ENCODE measurements at regions not wholly inside any gene's neighbourhood (a gene's known extent, or its start where the extent isn't known, plus 50 kb on each side); places are given as distances from the start of the nearest gene placed in this dataset.
"Not testable (repeated sequence)": the region's sequence is repeated elsewhere in the genome, so short reads cannot be mapped to it uniquely, and the experiment has no call there.

DNA sequence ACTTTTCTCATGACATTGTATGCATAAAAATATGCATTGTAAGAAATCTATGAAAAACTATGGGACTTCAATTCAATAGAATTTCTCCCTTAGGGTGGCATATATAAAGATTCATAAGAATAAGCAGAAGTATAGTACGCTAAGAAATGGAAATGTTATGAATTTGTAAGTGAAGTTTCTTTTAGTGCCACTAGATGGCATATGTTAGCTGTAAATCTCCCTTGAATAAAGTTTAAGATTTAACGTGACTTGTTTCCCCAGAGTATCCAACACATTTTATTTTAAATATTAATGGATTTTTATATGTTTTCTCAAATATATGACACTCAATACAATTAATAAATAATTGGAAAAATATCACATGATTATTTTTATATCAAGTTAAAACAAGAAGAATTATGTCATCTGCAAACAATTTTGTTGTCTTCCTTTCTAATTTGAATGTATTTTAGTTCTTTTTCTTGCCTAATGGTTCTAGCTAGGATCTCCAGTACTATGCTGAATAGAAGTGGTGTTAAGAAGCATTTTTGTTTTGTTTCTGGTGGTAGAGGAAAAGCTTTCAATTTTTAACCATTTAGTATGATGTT lies 287.2 kb downstream of the HGF start:
- FAIRE-seq, result no peak
- no peak for DNase-seq (ENCODE audit: low spot score)

DNA sequence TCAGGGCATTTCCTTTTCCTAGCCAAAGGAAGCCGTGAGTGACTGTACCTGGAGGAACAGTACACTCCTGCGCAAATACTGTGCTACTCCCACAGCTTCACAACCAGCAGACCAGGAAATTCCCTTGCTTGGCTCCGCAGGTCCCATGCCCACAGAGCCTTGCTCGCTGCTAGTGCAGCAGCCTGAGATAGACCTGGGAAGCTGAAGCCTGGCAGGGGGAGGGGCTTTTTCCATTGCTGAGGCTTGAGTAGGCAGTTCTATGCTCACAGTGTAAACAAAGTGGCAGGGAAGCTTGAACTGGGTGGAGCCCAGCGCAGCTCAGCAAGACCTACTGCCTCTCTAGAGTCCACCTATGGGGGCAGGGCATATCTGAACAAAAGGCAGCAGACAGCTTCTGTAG lies 291.2 kb downstream of the HGF start:
- no peak for DNase-seq (ENCODE audit: low spot score)
- FAIRE-seq, result no peak

DNA sequence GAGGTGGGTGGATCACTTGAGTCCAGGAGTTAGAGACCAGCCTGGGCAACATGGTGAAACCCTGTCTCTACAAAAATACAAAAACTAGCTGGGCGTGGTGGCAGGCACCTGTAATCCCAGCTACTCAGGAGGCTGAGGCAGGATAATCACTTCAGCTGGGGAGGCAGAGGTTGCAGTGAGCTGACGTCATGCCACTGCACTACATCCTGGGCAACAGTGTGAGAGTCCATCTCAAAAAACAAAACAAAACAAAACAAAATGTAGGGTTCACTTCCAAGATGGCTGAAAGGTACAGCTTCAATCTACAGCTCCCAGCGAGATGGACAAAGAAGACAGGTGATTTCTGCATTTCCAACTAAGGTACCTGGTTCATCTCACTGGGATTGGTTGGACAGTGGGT lies 291.6 kb downstream of the HGF start:
- not testable (repeated sequence) for FAIRE-seq; DNase-seq (ENCODE audit: low spot score)

DNA sequence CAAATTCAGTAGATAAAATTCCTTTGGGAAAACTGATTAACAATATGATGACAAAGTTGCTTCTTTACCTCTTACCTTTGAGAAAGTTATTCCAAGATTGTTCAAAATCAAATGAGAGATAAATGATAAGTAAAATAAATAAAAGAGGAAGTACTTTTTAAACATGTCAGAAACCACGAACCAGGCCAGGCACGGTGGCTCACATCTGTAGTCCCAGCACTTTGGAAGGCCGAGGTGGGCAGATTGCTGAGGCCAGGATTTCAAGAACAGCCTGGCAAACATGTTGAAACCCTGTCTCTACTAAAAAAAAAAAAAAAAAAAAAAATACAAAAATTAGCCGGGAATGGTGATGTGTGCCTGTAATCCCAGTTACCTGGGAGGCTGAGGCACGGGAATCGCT lies 296.6 kb downstream of the HGF start:
- DNase-seq (ENCODE audit: low spot score), result no peak
- FAIRE-seq, result no peak

DNA sequence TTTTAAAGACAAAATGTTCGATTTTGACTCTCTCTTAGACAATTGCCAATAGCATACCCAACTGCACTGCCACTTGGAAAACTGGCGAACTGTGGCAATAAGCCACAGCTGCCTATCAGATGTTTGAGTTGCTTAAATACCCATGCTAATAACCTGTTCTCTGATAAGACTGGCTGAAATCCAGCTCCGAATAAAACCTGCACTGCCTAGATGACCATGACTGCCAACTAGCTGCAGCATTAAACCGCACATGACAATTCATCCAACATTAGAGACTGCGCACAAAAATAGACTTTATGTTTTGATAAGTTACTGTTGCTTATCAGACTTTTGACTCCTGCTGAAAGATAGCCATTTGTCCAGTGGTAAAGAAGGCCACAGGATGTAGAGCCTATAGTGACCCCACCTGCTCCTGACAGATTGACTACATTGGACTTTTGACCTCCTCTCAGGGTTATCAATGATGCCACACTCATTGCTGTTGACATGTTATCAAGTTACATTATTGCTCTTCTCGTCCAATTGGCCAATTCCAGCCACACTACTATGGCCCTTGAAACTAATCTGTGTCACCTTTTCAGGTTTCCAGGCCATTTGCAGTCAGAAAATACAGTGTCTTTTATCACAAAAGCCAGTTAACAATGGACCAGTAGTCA lies 299.0 kb downstream of the HGF start:
- DNase-seq (ENCODE audit: low spot score) (no peak), FAIRE-seq (peak; percentile 40)

DNA sequence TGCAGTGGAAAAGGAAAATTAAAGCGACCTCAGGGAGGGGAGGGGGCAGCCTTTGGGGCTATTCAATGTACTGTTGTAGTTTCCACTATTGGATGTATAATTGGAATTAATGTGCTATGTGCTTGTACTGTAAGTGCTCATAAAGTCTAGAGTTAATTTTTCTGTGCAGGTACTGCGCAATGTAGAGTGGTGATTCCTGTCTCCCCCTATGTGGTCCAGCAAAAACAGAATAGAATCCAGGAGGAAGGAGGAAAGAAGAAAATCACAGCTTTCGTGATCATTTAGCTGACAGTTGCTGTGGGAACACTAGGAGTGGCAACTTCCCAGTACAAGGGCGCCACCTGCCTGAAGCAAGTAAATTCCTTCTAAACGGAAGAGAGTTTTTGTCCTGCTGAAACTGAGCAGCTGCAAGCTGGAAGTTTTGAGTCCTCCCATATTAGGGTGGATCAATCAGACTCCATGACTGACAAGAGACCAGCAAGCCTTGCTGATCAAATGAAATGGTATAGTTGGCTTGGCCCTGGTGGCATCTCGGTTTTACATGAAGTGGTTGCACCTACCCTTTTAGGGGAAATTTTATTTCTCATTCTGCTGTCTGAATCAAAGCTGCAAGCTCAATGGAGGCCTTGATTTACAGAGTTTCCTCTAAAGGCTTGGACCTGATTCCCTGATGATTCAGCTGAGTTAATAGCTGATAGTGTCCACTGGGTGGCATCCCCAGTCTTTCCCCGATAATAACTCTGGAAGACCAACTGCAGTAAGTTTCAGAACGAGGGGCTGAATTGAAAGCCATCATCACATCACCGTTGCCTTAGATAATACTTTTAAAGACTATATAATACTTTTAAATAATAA lies 299.8 kb downstream of the HGF start:
- FAIRE-seq (peak; percentile 86), DNase-seq (ENCODE audit: low spot score) (peak; percentile 86)

DNA sequence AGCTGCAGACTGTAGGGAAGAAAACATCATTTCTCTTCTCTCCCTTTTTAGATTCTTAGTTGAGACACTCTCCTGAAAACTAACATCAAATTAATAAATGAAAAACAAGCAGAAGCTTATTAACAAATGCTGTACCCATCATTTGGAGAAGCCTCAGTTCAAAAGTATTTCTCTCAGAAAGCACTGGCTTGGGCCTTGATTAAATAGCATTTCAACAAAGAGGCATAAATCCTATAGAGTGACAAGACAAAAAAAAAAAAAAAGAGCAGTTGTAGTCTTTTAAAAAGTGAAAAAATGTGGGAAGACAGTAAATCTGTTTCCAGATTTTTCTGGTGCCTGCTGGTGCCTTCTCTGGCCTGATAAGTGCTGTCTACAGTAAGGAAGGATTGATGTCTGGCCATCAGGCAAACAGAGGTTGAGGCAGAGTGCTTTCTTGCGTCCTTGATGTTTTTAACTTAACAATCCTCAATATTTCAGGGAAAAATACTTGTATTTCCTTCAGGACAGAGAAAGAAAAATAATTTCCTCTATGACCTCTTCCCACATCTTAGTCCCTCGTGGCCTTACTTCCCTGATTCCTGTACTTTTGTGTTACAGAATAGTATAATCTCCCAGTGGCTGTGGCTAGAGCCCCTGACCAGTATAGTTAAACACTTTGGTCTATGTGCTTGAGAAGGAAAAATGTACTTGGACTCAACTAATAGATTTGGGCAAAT lies 300.5 kb downstream of the HGF start:
- FAIRE-seq (no peak), DNase-seq (ENCODE audit: low spot score) (no peak)

DNA sequence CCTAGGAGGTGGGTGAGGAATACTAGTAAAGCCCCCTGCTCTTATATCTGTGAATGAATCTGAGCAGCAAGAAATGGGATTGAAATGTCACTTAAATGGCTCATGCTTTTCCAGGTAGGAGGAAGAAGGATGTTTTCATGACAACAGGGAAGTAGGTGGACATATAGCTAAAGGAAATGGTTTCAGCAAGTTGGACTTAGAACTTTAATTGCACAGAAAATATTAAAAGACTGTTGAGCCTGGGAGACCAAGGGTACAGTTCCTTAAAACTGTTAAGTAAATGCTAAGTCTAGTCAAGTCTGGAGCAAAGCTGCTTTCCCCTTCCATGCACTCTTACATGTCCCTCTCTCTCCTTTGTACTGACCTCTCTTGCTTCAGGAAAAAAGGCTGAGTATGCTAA lies 301.3 kb downstream of the HGF start:
- no peak for FAIRE-seq
- no peak for DNase-seq (ENCODE audit: low spot score)

DNA sequence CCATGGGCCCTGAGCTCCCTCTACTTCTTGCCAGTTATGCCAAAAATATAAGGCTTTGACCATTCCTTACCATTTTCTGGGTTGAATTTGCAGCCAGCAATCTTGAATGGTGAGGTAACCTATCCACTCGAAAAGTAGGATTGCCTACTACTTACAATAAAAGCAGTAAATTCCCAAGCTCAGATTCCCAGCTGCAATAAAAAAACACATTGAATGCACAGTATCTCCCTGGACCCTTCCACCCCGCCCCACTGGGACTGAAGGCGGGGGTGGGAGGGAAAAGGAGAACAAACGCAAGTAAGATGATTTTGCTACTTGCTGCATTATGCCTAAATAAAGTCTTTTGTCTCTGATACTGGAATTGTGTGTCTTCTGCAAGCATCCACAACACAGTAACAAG lies 301.9 kb downstream of the HGF start:
- no peak for FAIRE-seq
- no peak for DNase-seq (ENCODE audit: low spot score)

DNA sequence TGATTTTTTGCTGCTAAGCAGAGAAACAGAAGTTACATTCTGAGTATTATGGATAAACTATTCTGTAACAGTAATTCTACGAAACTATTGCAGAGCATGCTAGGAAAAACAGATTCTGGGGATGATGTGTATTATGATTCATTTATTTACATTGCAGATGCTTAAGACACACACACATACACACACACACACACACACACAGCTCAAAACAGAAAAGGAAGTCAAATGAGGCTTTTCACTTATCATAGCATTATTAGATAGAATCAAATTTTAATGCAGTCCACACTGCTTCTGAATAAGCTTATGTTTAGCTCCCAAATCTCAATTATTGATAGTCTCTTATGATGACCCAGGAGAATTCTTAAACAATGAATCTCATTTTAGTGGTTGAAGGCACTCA lies 307.2 kb downstream of the HGF start:
- DNase-seq (ENCODE audit: low spot score), result no peak

DNA sequence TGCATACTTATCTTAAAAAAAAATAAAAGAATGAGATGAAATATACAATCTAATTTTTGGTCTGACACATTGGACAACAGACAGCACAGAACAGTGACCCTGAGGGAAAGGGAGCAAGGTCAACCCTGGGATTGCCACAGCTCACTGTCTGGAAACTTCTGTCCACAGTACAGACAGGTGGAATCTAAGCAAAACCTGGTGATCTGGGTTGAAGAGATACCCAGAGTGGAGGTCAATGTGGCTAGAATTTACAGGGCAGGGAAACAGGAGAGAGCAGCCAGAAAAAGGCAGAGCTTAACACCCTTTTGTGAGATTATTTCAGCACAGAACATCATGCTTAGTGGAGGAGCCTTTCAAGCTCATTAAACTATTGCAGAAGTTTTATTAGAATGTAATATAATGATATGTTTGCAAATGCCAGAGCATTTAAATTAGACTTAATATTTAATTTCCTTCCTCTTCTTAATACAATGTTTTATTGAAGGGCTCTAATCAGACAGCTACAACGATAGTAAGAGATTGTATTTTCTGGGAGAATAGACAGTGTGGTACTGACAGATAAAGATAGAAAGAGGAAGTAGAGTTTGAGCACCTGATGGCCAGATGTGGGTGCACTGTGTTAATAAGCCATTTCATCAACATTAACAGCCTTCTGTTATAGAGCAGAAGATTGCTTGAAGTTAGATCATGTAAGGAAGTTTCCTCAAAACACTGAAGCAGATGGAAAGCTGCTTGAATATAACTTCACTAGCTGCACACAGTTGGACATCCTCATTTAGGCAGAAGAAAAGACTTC lies 309.4 kb downstream of the HGF start:
- DNase-seq (ENCODE audit: low spot score), result no peak
- no peak for FAIRE-seq

More for the DNA sequence above, 307.2 kb downstream of the HGF start:
- peak; percentile 62 for FAIRE-seq

DNA sequence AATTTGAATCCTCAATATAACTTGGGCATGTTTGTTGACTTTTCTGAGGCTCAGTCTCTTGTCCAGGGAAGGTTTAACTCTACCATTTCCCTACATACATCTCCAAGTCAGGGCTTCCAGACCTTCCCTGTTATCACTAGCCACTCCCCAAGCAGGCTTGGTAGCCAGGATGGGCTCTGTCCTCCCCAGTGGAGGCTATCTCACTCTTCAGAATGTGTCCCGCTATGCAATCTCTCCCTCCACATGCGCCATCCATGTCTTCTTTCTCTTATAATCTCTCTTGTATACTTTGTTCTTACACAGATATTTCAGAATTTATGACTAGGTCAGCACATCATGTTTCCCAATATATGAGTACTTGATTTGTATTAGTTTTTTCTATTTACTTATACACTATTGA lies 310.4 kb downstream of the HGF start:
- DNase-seq (ENCODE audit: low spot score), result no peak
- FAIRE-seq, result no peak

DNA sequence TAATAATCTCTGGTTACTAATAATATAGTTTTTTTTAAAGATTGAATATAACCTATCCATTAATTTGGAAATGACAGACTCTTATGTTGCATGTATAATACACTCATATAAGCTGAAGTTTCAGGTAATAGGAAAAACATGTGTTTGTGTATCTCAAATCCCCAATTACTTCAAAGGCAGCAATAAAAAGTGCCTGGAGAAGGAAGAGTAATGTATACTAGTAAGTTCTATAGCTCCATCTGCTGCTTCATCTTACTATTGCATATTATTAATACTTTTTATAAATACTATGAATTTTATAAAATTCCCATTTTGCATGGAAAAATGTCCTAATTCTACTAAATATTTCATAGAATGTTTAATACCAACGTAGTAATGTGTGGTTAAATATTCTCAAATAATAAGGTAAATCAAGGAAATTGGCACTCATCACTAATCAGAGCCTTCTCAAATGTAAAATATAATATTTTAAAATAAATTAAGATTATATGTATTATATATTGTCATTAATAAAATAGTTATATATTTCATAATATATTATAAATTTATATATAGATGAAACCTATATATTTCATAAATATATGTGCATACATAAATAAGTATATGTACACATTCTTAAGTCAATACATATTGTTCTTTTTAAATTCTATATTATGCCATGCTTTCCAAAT lies 311.9 kb downstream of the HGF start:
- peak; percentile 60 for DNase-seq (ENCODE audit: low spot score)
- FAIRE-seq, result no peak

DNA sequence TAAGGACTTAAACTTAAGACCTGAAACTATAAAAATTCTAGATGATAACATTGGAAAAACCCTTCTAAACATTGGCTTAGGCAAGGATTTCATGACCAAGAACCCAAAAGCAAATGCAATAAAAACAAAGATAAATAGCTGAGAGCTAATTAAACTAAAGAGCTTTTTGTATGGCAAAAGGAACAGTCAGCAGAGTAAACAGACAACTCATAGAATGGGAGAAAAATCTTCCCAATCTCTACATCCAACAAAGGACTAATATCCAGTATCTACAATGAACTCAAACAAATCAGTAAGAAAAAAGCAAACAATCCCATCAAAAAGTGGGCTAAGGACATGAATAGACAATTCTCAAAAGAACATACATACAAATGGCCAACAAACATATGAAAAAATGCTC lies 316.1 kb downstream of the HGF start:
- FAIRE-seq; DNase-seq (ENCODE audit: low spot score): not testable (repeated sequence)

DNA sequence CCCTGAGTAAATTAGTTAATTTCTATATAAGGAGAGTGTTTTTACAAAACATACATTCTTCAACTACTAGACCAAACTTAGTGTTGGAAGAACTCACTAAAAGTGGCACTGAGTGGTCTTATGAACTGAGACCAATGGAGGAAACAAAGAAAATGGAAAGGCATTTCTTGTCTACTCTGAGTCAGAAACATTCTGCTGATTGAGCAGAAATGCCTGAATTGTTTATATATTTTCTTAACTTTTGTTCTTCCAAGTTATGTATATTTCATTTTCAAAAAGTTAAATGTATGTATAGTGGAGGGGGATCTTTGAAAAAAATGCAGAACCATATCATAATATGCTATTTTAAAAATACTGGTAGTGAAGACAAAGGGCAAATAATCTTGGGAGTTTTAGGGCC lies 320.7 kb downstream of the HGF start:
- FAIRE-seq, result no peak
- no peak for DNase-seq (ENCODE audit: low spot score)

DNA sequence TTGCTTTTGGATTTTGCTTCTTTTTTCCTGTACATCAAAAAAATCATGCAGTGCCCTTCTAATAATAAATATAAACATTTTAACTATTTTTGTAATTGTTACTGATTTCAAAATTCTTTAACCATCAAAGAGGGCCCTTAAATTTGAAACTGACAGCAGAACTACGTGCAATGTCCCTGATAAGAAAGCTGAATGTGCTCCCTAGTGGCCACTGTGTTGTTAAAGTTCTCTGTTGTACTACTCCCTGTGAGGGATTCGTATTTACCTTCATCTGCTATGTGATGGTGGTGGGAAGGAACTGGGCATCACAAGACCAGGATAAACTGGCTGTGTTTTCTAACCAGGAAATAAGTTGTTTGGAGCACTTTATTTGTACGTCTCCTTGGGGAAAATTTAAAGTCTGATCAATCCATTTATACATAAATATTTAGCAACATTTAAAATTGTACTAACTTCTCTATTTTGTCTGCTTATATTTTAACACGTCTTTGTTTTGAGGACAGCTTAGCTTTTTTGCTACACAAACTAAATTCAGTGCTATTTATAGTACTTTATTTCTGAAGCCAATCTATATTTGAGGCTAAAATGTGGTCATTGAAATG lies 322.4 kb downstream of the HGF start:
- DNase-seq (ENCODE audit: low spot score) (peak; percentile 69), FAIRE-seq (peak; percentile 69)

DNA sequence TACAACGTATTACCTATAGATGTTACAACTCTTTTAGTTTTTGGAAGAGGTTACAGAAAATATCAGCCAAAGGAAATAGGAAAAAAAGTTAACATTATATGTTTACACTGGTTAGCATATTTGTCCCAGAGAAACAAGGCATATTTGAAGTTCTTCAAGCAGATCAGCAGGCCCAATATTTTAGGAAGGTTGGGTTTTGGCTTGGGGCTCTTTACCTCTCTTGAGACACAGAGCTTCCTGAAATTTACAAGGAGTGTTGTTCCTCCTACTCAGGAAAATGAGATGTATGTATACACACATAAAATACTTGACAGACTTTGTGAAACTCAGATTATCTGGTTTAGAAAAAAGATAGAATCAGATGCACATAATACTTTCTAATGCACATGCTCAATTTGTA lies 323.6 kb downstream of the HGF start:
- FAIRE-seq (no peak), DNase-seq (ENCODE audit: low spot score) (no peak)

DNA sequence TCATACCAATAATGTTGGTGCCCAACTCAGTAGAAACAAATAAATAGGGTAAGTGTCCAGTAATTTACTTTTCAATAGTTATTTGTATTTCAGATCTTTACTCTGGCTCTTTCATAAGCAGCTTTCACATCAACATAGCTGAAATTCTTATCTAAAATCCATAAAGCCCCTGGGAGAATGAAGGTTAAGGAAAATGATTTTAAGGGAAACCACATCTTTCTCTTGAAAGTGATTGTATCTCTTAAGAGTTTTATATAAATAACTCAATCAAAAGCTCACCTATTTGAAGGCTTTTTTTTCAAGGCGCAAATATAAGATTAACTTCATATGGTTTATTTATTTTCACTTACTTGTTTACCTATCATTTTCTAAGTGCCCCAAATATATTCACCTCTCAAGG lies 324.4 kb downstream of the HGF start:
- no peak for FAIRE-seq
- no peak for DNase-seq (ENCODE audit: low spot score)

DNA sequence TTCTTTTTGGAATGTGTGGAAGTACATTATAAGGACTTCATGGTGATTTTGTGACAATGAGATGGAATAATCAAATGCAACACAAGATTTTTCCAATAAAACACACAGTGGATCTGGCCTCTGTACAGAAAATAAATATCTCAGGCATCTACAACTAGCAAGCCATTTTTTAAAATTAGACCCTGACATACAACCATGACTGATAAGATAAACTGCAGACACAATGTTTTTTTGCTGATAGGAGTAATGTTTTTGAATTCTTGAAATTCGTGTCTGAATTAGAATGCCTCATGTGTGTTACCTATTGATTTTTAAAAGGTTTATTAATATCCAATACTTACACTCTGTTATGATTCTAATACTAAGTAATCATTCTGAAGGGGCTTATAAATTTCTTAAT lies 328.1 kb downstream of the HGF start:
- no peak for DNase-seq (ENCODE audit: low spot score)
- FAIRE-seq, result no peak

DNA sequence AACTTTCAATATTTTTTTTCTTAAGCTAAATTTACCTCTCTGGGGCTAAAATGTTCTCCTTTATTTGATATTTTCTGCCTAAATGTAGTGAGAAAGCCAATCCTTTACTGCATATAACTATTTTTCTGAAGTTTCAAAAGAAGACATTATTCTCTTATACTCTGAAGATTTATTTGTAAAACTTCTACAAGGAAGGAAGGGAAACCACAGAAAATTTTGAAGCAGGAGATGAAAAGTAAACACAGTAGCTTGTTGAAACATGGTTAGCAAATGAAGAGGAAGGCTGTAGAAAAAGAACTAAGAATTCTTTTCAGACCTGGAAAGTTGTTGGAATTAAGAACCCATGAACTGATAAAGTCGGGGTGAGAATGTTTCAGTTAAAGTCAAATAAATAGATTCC lies 330.3 kb downstream of the HGF start:
- FAIRE-seq, result no peak
- DNase-seq (ENCODE audit: low spot score), result no peak
